Neural cell (in vitro differentiated cells): ENCODE measurements at regions not wholly inside any gene's neighbourhood (a gene's known extent, or its start where the extent isn't known, plus 50 kb on each side); places are given as distances from the start of the nearest gene placed in this dataset.

Experiments
- H2AFZ ChIP-seq: fragments of 200-600, 300-800 bp; sonication (generic), shearing (Covaris generic); 2 replicates; pipeline ENCODE4 v1.6.0; 2014; ENCODE audit warnings: low read depth, mild to moderate bottlenecking, antibody characterized with exemption, low read length, moderate library complexity
- H3F3A ChIP-seq: fragments of 200-600 bp; shearing (Covaris generic); 2 replicates; pipeline ENCODE4 v1.6.1; 2016; ENCODE audit warnings: mild to moderate bottlenecking, moderate library complexity, mixed read lengths, antibody characterized with exemption, low read length; ENCODE audit not compliant: insufficient read depth, poor library complexity, severe bottlenecking
- H3K27ac ChIP-seq: fragments of 200-600, 300-800 bp; sonication (generic), shearing (Covaris generic); 2 replicates; pipeline ENCODE4 v1.5.1; 2014; ENCODE audit warnings: mild to moderate bottlenecking, low read length, moderate library complexity
- H3K27me3 ChIP-seq: fragments of 300-800, 200-600 bp; sonication (generic), shearing (Covaris generic); 2 replicates; pipeline ENCODE4 v1.6.0; 2014; ENCODE audit warnings: mild to moderate bottlenecking, low read depth, low read length, moderate library complexity; ENCODE audit not compliant: insufficient read depth
- H3K36me3 ChIP-seq: fragments of 300-800, 200-600 bp; sonication (generic), shearing (Covaris generic); 2 replicates; pipeline ENCODE4 v1.5.1; 2014; ENCODE audit warnings: mild to moderate bottlenecking, antibody characterized with exemption, low read length, moderate library complexity; ENCODE audit not compliant: insufficient read depth
- H3K4me2 ChIP-seq: fragments of 300-800, 200-600 bp; sonication (generic), shearing (Covaris generic); 2 replicates; pipeline ENCODE4 v1.6.0; 2014; ENCODE audit warnings: mild to moderate bottlenecking, low read length
- H3K4me3 ChIP-seq: fragments of 300-800, 200-600 bp; sonication (generic), shearing (Covaris generic); 2 replicates; pipeline ENCODE4 v1.5.1; 2014; ENCODE audit warnings: mild to moderate bottlenecking, low read length, moderate library complexity
- H3K79me2 ChIP-seq: fragments of 200-600 bp; shearing (Covaris generic); replicated peaks from 2 replicates; pipeline ENCODE4 v1.6.0; 2014; ENCODE audit warnings: mild to moderate bottlenecking, low read length, moderate library complexity; ENCODE audit not compliant: insufficient read depth
- H3K9ac ChIP-seq: fragments of 300-800, 200-600 bp; sonication (generic), shearing (Covaris generic); 2 replicates; pipeline ENCODE4 v1.6.1; 2016; ENCODE audit warnings: mild to moderate bottlenecking, low read length, mixed read lengths
- H3K9me2 ChIP-seq: fragments of 200-600 bp; shearing (Covaris generic); 2 replicates; pipeline ENCODE4 v1.6.1; 2016; ENCODE audit warnings: mild to moderate bottlenecking, low read length, mixed read lengths; ENCODE audit not compliant: insufficient read depth
- H3K9me3 ChIP-seq: fragments of 200-600, 300-800 bp; sonication (generic), shearing (Covaris generic); 2 replicates; pipeline ENCODE4 v1.6.1; 2016; ENCODE audit warnings: mild to moderate bottlenecking, mixed run types, low read length, moderate library complexity, mixed read lengths
- H4K20me1 ChIP-seq: fragments of 200-600 bp; shearing (Covaris generic); 2 replicates; pipeline ENCODE4 v1.6.1; 2016; ENCODE audit warnings: mild to moderate bottlenecking, mixed run types; ENCODE audit not compliant: insufficient read depth
- CTCF ChIP-seq: fragments of 450-650 bp; IDR thresholded peaks from 2 replicates; pipeline ENCODE4 v1.5.1; 2014; ENCODE audit warnings: antibody characterized with exemption, mild to moderate bottlenecking, moderate library complexity; ENCODE audit not compliant: poor library complexity, severe bottlenecking
- EP300 ChIP-seq: fragments of 450-650 bp; conservative IDR thresholded peaks from 2 replicates; pipeline ENCODE4 v1.6.1; 2014; ENCODE audit warnings: antibody characterized with exemption, mild to moderate bottlenecking, moderate library complexity; ENCODE audit not compliant: poor library complexity, severe bottlenecking
- EZH2 ChIP-seq: fragments of 200-600, 300-800 bp; shearing (Covaris generic), sonication (generic); IDR thresholded peaks from 2 replicates; pipeline ENCODE4 v1.6.1; 2014; ENCODE audit warnings: antibody characterized with exemption, low read length, borderline replicate concordance, mild to moderate bottlenecking; ENCODE audit not compliant: insufficient read depth, poor library complexity, severe bottlenecking
- MXI1 ChIP-seq: fragments of 450-650 bp; conservative IDR thresholded peaks from 2 replicates; pipeline ENCODE4 v1.6.1; 2014; ENCODE audit warnings: antibody characterized with exemption, mild to moderate bottlenecking; ENCODE audit not compliant: poor library complexity, severe bottlenecking
- POLR2AphosphoS5 ChIP-seq: IDR thresholded peaks from 2 replicates; pipeline ENCODE4 v1.6.1; 2012
- RAD21 ChIP-seq: fragments of 450-650 bp; conservative IDR thresholded peaks from 2 replicates; pipeline ENCODE4 v1.6.1; 2014; ENCODE audit warnings: antibody characterized with exemption, mild to moderate bottlenecking, moderate library complexity
- REST ChIP-seq: IDR thresholded peaks from 2 replicates; pipeline ENCODE4 v1.6.1; 2012; ENCODE audit warnings: borderline replicate concordance
- SMC3 ChIP-seq: fragments of 450-650 bp; conservative IDR thresholded peaks from 2 replicates; pipeline ENCODE4 v1.6.1; 2014; ENCODE audit warnings: antibody characterized with exemption, mild to moderate bottlenecking, moderate library complexity; ENCODE audit not compliant: poor library complexity
- TAF1 ChIP-seq: IDR thresholded peaks from 2 replicates; pipeline ENCODE4 v1.6.1; 2012; ENCODE audit warnings: low read depth

- no peaks in the 10 kb centered on the region for H3F3A ChIP-seq
Measured at GRCh38 chr21:35652872-35653271, 407.5 kb downstream of the SETD4 start.

GRCh38 chr21:35652196-35652595 is 408.1 kb downstream of the SETD4 start:
- Histone ChIP-seq H3K9ac (no peak overlapping the region), H3K9me2 (no peaks in the 10 kb centered on the region), H4K20me1 (no peaks in the 10 kb centered on the region), H3K79me2 (no peaks in the 10 kb centered on the region), H2AFZ (no peak overlapping the region), H3K9me3 (no peaks in the 10 kb centered on the region), H3K4me3 (no peak overlapping the region), H3K36me3 (no peaks in the 10 kb centered on the region), H3K27me3 (no peaks in the 10 kb centered on the region), H3K27ac (no peak overlapping the region), H3F3A (no peaks in the 10 kb centered on the region), H3K4me2 (no peak overlapping the region)
- TF ChIP-seq RAD21 (no peak), EZH2 (no peak), SMC3 (no peak), CTCF (no peak), MXI1 (no peak), TAF1 (no peak)

More at GRCh38 chr21:35652872-35653271, 407.5 kb downstream of the SETD4 start:
- Histone ChIP-seq H2AFZ (no peak overlapping the region), H3K9ac (no peak overlapping the region), H4K20me1 (no peaks in the 10 kb centered on the region), H3K4me2 (no peak overlapping the region), H3K9me3 (no peaks in the 10 kb centered on the region), H3K27me3 (no peaks in the 10 kb centered on the region), H3K4me3 (no peak overlapping the region), H3K36me3 (no peaks in the 10 kb centered on the region), H3K79me2 (no peaks in the 10 kb centered on the region), H3K9me2 (no peaks in the 10 kb centered on the region), H3K27ac (no peak overlapping the region)
- TF ChIP-seq EZH2 (no peak), SMC3 (no peak), CTCF (no peak), TAF1 (no peak), RAD21 (no peak), EP300 (no peak), MXI1 (no peak), REST (no peak), POLR2AphosphoS5 (no peak)
